Smooth muscle cell (in vitro differentiated cells): ENCODE measurements at regions not wholly inside any gene's neighbourhood (a gene's known extent, or its start where the extent isn't known, plus 50 kb on each side); places are given as distances from the start of the nearest gene placed in this dataset.

ENCODE experiments used
- DNase-seq: peaks from one replicate; lab custom pipeline; 2025; ENCODE audit not compliant: unreplicated experiment; lab: John Stamatoyannopoulos, UW
- H2AFZ ChIP-seq: fragments of 200-600 bp; sonication (generic); 2 replicates; pipeline ENCODE4 v1.6.0; 2016; ENCODE audit warnings: antibody characterized with exemption, low read depth, mild to moderate bottlenecking
- H3F3A ChIP-seq: fragments of 200-600 bp; sonication (generic); 2 replicates; pipeline ENCODE4 v1.6.0; 2017; ENCODE audit warnings: antibody characterized with exemption, low read depth
- H3K27ac ChIP-seq: fragments of 200-600 bp; sonication (generic); 2 replicates; pipeline ENCODE4 v1.5.1; 2016; ENCODE audit warnings: low read depth, mild to moderate bottlenecking
- H3K27me3 ChIP-seq: fragments of 200-600 bp; sonication (generic); 2 replicates; pipeline ENCODE4 v1.6.1; 2016; ENCODE audit warnings: low read depth, mild to moderate bottlenecking
- H3K36me3 ChIP-seq: fragments of 200-600 bp; sonication (generic); 2 replicates; pipeline ENCODE4 v1.5.1; 2016; ENCODE audit warnings: low read depth
- H3K4me1 ChIP-seq: fragments of 200-600 bp; sonication (generic); 2 replicates; pipeline ENCODE4 v1.5.1; 2016; ENCODE audit warnings: low read depth
- H3K4me2 ChIP-seq: fragments of 200-600 bp; sonication (generic); 2 replicates; pipeline ENCODE4 v1.6.0; 2016; ENCODE audit warnings: mild to moderate bottlenecking
- H3K4me3 ChIP-seq: fragments of 200-600 bp; sonication (generic); 2 replicates; pipeline ENCODE4 v1.5.1; 2016; ENCODE audit warnings: mild to moderate bottlenecking
- H3K79me2 ChIP-seq: fragments of 200-600 bp; sonication (generic); 2 replicates; pipeline ENCODE4 v1.6.0; 2016; ENCODE audit warnings: low read depth, mild to moderate bottlenecking
- H3K9ac ChIP-seq: fragments of 200-600 bp; sonication (generic); 2 replicates; pipeline ENCODE4 v1.6.0; 2016; ENCODE audit warnings: low read depth
- H3K9me3 ChIP-seq: fragments of 200-600 bp; sonication (generic); replicated peaks from 2 replicates; pipeline ENCODE4 v1.5.1; 2016; ENCODE audit warnings: low read depth
- H4K20me1 ChIP-seq: fragments of 200-600 bp; sonication (generic); 2 replicates; pipeline ENCODE4 v1.6.0; 2016; ENCODE audit warnings: low read depth
- WGBS: methylation state at CpG from one replicate; pipeline ENCODE4 v1.1.7; 2016; ENCODE audit warnings: low lambda C conversion rate; 5-methylcytosine and 5-hydroxymethylcytosine counted together
- TF ChIP-seq, protein P1 (sequence below): fragments of 200-600 bp; sonication (generic); IDR thresholded peaks from 2 replicates; pipeline ENCODE4 v1.5.1; 2017; ENCODE audit warnings: borderline replicate concordance, mild to moderate bottlenecking, antibody characterized with exemption; ENCODE audit not compliant: insufficient read depth, poor library complexity, severe bottlenecking

DNA sequence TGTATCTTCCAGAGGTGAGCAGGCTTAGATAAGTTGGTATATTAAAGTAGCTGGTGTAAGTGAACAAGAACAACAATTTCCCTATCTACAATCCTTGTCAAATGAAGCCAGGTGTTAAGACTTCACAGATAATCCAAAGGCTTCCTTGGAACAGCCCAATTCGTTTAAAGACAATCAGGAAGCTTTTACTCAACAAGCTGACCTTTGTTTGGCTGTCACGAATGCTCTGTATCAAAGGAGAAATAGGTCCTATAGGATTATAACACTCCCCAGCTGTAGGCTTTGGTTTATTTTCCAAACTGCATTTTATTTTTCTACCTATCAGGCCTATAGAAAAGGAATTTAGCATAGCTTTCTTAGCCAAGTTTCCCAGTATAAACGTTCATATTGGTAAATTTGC, 766.5 kb upstream of the GOT2 start:
- Histone ChIP-seq H3K79me2 (no peaks in the 10 kb centered on the region), H3K9me3 (no peaks in the 10 kb centered on the region), H3K4me2 (no peak overlapping the region), H3K36me3 (no peaks in the 10 kb centered on the region), H3K4me1 (peaks cover 4% of the 10 kb centered on the region), H2AFZ (no peak overlapping the region), H3K27me3 (no peaks in the 10 kb centered on the region), H3K4me3 (no peak overlapping the region), H3K27ac (no peak overlapping the region), H3K9ac (no peak overlapping the region), H4K20me1 (no peaks in the 10 kb centered on the region), H3F3A (no peaks in the 10 kb centered on the region)
- WGBS, result 45% methylated on average over 3 of the region's 3 CpGs
- TF ChIP-seq, protein P1, sequence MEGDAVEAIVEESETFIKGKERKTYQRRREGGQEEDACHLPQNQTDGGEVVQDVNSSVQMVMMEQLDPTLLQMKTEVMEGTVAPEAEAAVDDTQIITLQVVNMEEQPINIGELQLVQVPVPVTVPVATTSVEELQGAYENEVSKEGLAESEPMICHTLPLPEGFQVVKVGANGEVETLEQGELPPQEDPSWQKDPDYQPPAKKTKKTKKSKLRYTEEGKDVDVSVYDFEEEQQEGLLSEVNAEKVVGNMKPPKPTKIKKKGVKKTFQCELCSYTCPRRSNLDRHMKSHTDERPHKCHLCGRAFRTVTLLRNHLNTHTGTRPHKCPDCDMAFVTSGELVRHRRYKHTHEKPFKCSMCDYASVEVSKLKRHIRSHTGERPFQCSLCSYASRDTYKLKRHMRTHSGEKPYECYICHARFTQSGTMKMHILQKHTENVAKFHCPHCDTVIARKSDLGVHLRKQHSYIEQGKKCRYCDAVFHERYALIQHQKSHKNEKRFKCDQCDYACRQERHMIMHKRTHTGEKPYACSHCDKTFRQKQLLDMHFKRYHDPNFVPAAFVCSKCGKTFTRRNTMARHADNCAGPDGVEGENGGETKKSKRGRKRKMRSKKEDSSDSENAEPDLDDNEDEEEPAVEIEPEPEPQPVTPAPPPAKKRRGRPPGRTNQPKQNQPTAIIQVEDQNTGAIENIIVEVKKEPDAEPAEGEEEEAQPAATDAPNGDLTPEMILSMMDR, result no peak
- DNase-seq, result no peak

DNA sequence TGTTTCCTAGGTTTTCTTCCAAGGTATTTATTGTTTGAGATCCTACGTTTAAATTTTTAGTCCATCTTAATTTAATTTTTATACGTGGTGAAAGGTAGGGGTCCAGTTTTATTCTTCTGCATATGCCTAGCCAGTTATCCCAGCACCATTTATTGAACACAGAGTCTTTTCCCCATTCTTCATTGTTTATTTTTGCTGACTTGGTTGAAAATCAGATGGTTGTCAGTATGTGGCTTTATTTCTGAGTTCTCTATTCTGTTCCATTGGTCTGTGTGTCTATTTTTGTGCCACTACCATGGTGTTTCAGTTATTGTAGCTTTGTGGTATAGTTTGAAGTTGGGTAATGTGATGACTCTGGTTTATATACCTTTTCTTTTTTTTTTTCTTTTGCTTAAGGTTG, 753.0 kb upstream of the GOT2 start:
- Histone ChIP-seq H3F3A (no peaks in the 10 kb centered on the region), H3K79me2 (no peaks in the 10 kb centered on the region), H2AFZ (no peak overlapping the region), H3K9ac (no peak overlapping the region), H3K4me2 (no peak overlapping the region), H3K4me3 (no peak overlapping the region), H3K36me3 (no peaks in the 10 kb centered on the region), H3K27me3 (no peaks in the 10 kb centered on the region), H3K4me1 (no peaks in the 10 kb centered on the region), H3K27ac (no peak overlapping the region), H4K20me1 (no peaks in the 10 kb centered on the region), H3K9me3 (no peaks in the 10 kb centered on the region)
- TF ChIP-seq, protein P1, result no peak
- 77% methylated on average over 2 of the region's 2 CpGs for WGBS
- DNase-seq, result no peak

DNA sequence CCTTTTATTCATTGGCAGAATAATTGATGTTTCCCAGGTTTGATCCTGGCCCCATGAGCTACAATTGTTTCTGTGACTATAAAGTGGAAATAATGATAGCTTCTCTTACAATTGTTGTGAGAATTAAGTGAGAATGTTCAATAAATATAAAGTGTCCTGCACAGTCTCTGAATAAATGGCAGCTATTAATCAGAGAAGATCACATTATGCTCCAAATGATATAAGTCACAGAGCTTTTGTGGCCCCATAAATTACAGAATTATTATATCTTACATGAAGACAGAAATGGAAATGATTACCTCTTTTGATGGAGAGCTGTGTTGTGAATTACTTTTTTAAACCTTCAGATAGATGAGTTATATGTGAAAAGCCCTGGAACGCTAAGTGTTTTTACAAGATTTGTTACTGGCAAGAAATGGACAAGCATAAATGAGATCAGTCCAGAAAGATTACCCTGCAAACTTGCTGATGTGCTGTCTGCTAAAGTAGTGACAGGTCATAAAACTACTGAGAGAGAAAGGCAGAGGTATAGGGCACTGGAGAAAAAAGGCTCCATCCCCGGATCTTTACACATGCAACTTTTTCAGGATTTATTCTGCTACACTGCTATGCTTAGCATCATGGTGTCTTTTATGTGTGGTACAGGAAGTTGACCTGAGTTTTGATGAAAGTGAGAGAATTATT, 750.9 kb upstream of the GOT2 start:
- TF ChIP-seq, protein P1, result no peak
- Histone ChIP-seq H3K27ac (no peak overlapping the region), H3K4me3 (no peak overlapping the region), H3K9me3 (no peaks in the 10 kb centered on the region), H3K79me2 (no peaks in the 10 kb centered on the region), H3F3A (no peaks in the 10 kb centered on the region), H4K20me1 (no peaks in the 10 kb centered on the region), H3K4me2 (no peak overlapping the region), H3K9ac (no peak overlapping the region), H3K4me1 (no peaks in the 10 kb centered on the region), H2AFZ (no peak overlapping the region), H3K27me3 (no peaks in the 10 kb centered on the region), H3K36me3 (no peaks in the 10 kb centered on the region)
- WGBS, result 67% methylated on average over 2 of the region's 2 CpGs
- DNase-seq, result no peak

DNA sequence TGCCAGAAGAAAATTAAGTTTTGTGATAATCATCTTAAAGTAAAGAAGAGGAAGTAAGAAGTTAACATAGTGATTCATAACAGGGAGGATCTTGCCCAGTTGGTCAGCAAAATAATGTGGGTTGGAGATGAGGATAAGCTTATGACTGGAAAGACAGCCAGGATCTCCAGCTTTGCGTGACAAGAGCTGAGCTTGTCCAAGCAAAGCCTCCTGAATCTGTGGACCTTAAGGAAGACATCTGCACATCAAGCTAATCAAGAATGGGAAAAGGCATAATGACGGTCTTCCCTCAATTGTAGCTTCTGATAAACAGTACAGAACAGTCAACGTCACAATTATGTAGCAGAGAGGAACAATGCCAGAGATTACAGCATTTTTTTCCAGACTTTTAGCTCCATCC, 744.7 kb upstream of the GOT2 start:
- H3K9ac ChIP-seq, result no peak overlapping the region
- no peaks in the 10 kb centered on the region for H3K9me3 ChIP-seq
- no peak overlapping the region for H3K27ac ChIP-seq
- no peak overlapping the region for H3K4me2 ChIP-seq
- TF ChIP-seq, protein P1, result no peak
- no peaks in the 10 kb centered on the region for H3K27me3 ChIP-seq
- H3K4me3 ChIP-seq, result no peak overlapping the region
- 85% methylated on average over 3 of the region's 3 CpGs for WGBS
- no peak for DNase-seq
- H2AFZ ChIP-seq, result no peak overlapping the region
- H3K79me2 ChIP-seq, result no peaks in the 10 kb centered on the region
- no peaks in the 10 kb centered on the region for H3K4me1 ChIP-seq
- H3K36me3 ChIP-seq, result no peaks in the 10 kb centered on the region
- no peaks in the 10 kb centered on the region for H3F3A ChIP-seq
- no peaks in the 10 kb centered on the region for H4K20me1 ChIP-seq
